ENCODE measurements at regions not wholly inside any gene's neighbourhood (a gene's known extent, or its start where the extent isn't known, plus 50 kb on each side); places are given as distances from the start of the nearest gene placed in this dataset.

GRCh38 chr21:15130326-15130725, 65.5 kb upstream of the NRIP1 start:
- no peak overlapping the region for H3K4me2 ChIP-seq
- H3K4me3 ChIP-seq (IDR thresholded peaks at IDR 0.05; ENCODE audit: insufficient read depth, low read depth, low read length): no peak overlapping the region
- no peaks in the 10 kb centered on the region for H3K36me3 ChIP-seq (ENCODE audit: insufficient read depth)
- H3K79me2 ChIP-seq (ENCODE audit: insufficient read depth, low read depth): no peaks in the 10 kb centered on the region
- no peaks in the 10 kb centered on the region for H3K4me1 ChIP-seq (ENCODE audit: low read depth, poor library complexity, severe bottlenecking)
- H3K27ac ChIP-seq: no peak overlapping the region
- TF ChIP-seq, protein P1, sequence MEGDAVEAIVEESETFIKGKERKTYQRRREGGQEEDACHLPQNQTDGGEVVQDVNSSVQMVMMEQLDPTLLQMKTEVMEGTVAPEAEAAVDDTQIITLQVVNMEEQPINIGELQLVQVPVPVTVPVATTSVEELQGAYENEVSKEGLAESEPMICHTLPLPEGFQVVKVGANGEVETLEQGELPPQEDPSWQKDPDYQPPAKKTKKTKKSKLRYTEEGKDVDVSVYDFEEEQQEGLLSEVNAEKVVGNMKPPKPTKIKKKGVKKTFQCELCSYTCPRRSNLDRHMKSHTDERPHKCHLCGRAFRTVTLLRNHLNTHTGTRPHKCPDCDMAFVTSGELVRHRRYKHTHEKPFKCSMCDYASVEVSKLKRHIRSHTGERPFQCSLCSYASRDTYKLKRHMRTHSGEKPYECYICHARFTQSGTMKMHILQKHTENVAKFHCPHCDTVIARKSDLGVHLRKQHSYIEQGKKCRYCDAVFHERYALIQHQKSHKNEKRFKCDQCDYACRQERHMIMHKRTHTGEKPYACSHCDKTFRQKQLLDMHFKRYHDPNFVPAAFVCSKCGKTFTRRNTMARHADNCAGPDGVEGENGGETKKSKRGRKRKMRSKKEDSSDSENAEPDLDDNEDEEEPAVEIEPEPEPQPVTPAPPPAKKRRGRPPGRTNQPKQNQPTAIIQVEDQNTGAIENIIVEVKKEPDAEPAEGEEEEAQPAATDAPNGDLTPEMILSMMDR (conservative IDR thresholded peaks at IDR 0.05; ENCODE audit: low read depth, low read length): no peak
- H2AFZ ChIP-seq (ENCODE audit: low read depth): no peak overlapping the region
- no peak overlapping the region for H3K9ac ChIP-seq
- no peaks in the 10 kb centered on the region for H4K20me1 ChIP-seq (ENCODE audit: insufficient read depth)
- H3K27me3 ChIP-seq (ENCODE audit: insufficient read depth, low read depth): no peaks in the 10 kb centered on the region

- Histone ChIP-seq H3K36me3 (ENCODE audit: insufficient read depth) (no peaks in the 10 kb centered on the region), H3K4me1 (ENCODE audit: low read depth, poor library complexity, severe bottlenecking) (no peaks in the 10 kb centered on the region), H4K20me1 (ENCODE audit: insufficient read depth) (no peaks in the 10 kb centered on the region), H3K4me3 (IDR thresholded peaks at IDR 0.05; ENCODE audit: insufficient read depth, low read depth, low read length) (no peak overlapping the region), H3K27me3 (ENCODE audit: insufficient read depth, low read depth) (no peaks in the 10 kb centered on the region), H3K79me2 (ENCODE audit: insufficient read depth, low read depth) (no peaks in the 10 kb centered on the region), H3K9ac (no peak overlapping the region), H3K4me2 (no peak overlapping the region), H2AFZ (ENCODE audit: low read depth) (no peak overlapping the region), H3K27ac (no peak overlapping the region)
- TF ChIP-seq, protein P1 (conservative IDR thresholded peaks at IDR 0.05; ENCODE audit: low read depth, low read length): no peak
Observed at GRCh38 chr21:15130751-15131150, 66.0 kb upstream of the NRIP1 start.

DNA sequence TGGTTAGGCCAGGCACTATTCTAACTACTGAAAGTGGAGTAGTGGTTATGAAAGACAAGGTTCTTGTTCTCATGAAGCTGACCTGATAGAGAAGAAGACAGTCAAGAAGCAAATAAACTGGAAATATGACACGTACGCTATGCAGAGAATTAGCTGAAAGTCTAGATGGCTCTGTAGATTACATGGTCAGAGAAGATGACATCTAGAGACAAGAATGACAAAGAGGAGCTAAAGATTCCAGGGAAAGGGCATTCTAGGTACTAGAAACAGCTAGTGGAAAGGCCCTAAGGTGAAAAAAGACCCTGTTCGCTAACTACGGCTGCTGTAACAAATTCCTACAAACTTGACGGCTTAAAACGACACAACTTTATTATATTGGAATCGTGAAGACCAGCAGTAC, 68.0 kb upstream of the NRIP1 start:
- no peaks in the 10 kb centered on the region for H3K4me1 ChIP-seq (ENCODE audit: low read depth, poor library complexity, severe bottlenecking)
- no peak overlapping the region for H3K4me3 ChIP-seq (IDR thresholded peaks at IDR 0.05; ENCODE audit: insufficient read depth, low read depth, low read length)

DNA sequence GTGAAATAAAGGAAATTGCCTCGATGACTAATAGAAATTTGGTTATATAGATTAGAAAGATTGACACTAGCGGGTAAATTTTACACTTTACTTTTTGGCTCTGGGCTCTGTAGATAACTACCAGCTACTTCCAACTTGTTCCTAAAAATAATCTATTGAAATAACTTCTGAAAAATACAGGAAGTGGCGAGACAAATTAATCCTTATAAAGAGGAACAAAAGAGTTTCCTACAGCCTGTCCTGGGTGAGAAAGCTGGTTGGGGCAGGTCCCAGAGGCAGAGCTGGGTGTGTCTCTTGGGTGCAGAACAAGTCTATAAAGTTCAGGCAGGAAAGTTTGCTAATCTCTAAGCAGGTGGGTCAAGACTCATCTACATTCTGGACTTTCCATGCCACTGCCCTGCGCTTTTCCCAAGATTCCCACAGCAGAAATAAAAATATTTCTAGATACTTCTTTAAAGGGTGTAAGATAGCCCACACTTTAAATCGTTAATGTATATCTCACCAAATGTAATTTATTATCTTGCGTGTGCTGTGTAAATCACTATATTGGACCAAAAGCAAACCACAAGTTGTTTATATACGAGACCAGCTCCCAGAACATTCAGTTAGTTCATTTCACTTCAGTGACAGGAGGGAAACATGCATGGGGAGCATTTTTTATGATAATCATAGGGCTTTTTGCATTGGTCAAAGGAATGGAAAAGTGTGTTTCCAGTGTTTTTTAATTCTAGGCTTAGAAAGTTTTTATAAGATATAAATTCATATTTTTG, 70.1 kb upstream of the NRIP1 start:
- Histone ChIP-seq H2AFZ (ENCODE audit: low read depth) (no peak overlapping the region), H3K4me1 (ENCODE audit: low read depth, poor library complexity, severe bottlenecking) (no peaks in the 10 kb centered on the region), H3K4me3 (IDR thresholded peaks at IDR 0.05; ENCODE audit: insufficient read depth, low read depth, low read length) (no peak overlapping the region), H3K9ac (no peak overlapping the region), H3K27me3 (ENCODE audit: insufficient read depth, low read depth) (no peaks in the 10 kb centered on the region), H3K79me2 (ENCODE audit: insufficient read depth, low read depth) (no peaks in the 10 kb centered on the region), H3K4me2 (no peak overlapping the region), H3K27ac (no peak overlapping the region), H4K20me1 (ENCODE audit: insufficient read depth) (no peaks in the 10 kb centered on the region), H3K36me3 (ENCODE audit: insufficient read depth) (no peaks in the 10 kb centered on the region)
- TF ChIP-seq, protein P1 (conservative IDR thresholded peaks at IDR 0.05; ENCODE audit: low read depth, low read length): no peak

More for the DNA sequence above, 68.0 kb upstream of the NRIP1 start:
- Histone ChIP-seq H3K79me2 (ENCODE audit: insufficient read depth, low read depth) (no peaks in the 10 kb centered on the region), H3K36me3 (ENCODE audit: insufficient read depth) (no peaks in the 10 kb centered on the region), H3K27me3 (ENCODE audit: insufficient read depth, low read depth) (no peaks in the 10 kb centered on the region), H4K20me1 (ENCODE audit: insufficient read depth) (no peaks in the 10 kb centered on the region), H3K9ac (no peak overlapping the region), H2AFZ (ENCODE audit: low read depth) (no peak overlapping the region), H3K27ac (no peak overlapping the region), H3K4me2 (no peak overlapping the region)
- TF ChIP-seq, protein P1 (conservative IDR thresholded peaks at IDR 0.05; ENCODE audit: low read depth, low read length): no peak

Measured in KMS-11 (cell line).